Heart right ventricle (tissue), 16 donors: ENCODE measurements at regions not wholly inside any gene's neighbourhood (a gene's known extent, or its start where the extent isn't known, plus 50 kb on each side); places are given as distances from the start of the nearest gene placed in this dataset.

ENCODE experiments used
- ATAC-seq, 8 donors: fragments of 200-7000 bp; cut with Tn5 transposase; one replicate each; pipeline ENCODE4 v1.9.1; 2020; ENCODE audit warnings: mild to moderate bottlenecking in 8 of 8, moderate library complexity in 8 of 8, moderate number of reproducible peaks in 1 of 8
- DNase-seq, 2 donors: peaks; one replicate each; pipeline ENCODE4 v3.0.0-alpha.2; 2020
- H3K27ac ChIP-seq, 10 donors: fragments of 200-600 bp; sonication (generic) in 2 of 10; one replicate each; pipeline versions ENCODE4 v1.5.0 to v1.8.0; 2020 to 2022; ENCODE audit warnings: mild to moderate bottlenecking in 3 of 10
- H3K27me3 ChIP-seq, 7 donors: fragments of 200-600 bp; one replicate each; pipeline ENCODE4 v1.8.0; 2021 to 2022; ENCODE audit warnings: mild to moderate bottlenecking in 2 of 7
- H3K36me3 ChIP-seq, 9 donors: fragments of 200-600 bp; sonication (generic) in 1 of 9; one replicate each; pipeline versions ENCODE4 v1.5.0 to v1.8.0; 2020 to 2022; ENCODE audit warnings: mild to moderate bottlenecking in 2 of 9
- H3K4me1 ChIP-seq, 9 donors: fragments of 200-600 bp; sonication (generic) in 1 of 9; one replicate each; pipeline versions ENCODE4 v1.5.0 to v1.8.0; 2020 to 2022; ENCODE audit warnings: mild to moderate bottlenecking in 4 of 9
- H3K4me3 ChIP-seq, 10 donors: fragments of 200-600 bp; sonication (generic) in 2 of 10; one replicate each; pipeline versions ENCODE4 v1.5.0 to v1.8.0; 2020 to 2022; ENCODE audit warnings: mild to moderate bottlenecking in 7 of 10, moderate library complexity in 2 of 10
- H3K9me3 ChIP-seq, 11 donors: fragments of 200-600 bp in 10 of 11; sonication (generic) in 2 of 11; one replicate each; pipeline versions ENCODE4 v1.5.0 to v1.8.0; 2013 to 2022; ENCODE audit warnings: mild to moderate bottlenecking in 2 of 11, control low read depth in 1 of 11, moderate library complexity in 1 of 11
- CTCF ChIP-seq, 9 donors: fragments of 200-600 bp; sonication (generic) in 2 of 9; IDR thresholded peaks; one replicate each; pipeline versions ENCODE4 v1.5.0 to v1.8.0; 2021 to 2022; ENCODE audit warnings: antibody characterized with exemption in 9 of 9, mild to moderate bottlenecking in 5 of 9, moderate library complexity in 1 of 9
- WGBS, 2 donors: extraction: QIAGEN DNeasy Blood & Tissue Kit; methylation state at CpG; one replicate each; pipeline ENCODE4 v1.1.7; 2013; ENCODE audit warnings: inconsistent platforms in 1 of 2; 5-methylcytosine and 5-hydroxymethylcytosine counted together
- intact Hi-C, 10 donors: fragments of 100-400 bp; cut with DNase I; formaldehyde crosslinking; loops; one replicate each; pipeline versions ENCODE4 v1.11.1 to v1.14.2; 2022
- donor health status: Arrhythmogenic right ventricular cardiomyopathy.
- donor health status: ischemic (EF 13 %, LVEDD 7.1; RV severe dilation, severe dysfunction).
- donor health status: healthy with polysubstance abuse.
- donor health status: DM: no; HTN: yes; CAD: no.
- donor health status: DM: no; HTN: no; CAD: no.
- donor health status: ischemic (EF 25% LVEDD 6.9; RV normal size, moderate dysfunction).
- donor health status: ischemic (EF 25% LVEDD 5.7; RV mildly dilated, moderate dysfunction).
- donor health status: healthy.
- donor health status: DM: yes; HTN: yes; CAD: no.
- donor health status: Ischemic cardiomyopathy.
- donor health status: ischemic (EF 35%, LVEDD 5.7; RV mildly dilated, moderate dysfunction).
- donor health status: nonischemic (EF 11% LVEDD 7.7; RV severe dilation, severe dysfunction).
- donor health status: DM: yes; HTN: yes; CAD: no.
- donor health status: PGD.
- donor health status: ischemic (EF 29% LVEDD 5.4; RV normal size, mild dysfunction).
- donor health status: nonischemic (EF 23%, LVEDD 6.1; RV moderate dilation, normal function).

- H3K27me3 ChIP-seq: peaks cover 0 to 15% (median 9%) of the 10 kb centered on the region in 7 donors
- no peak overlapping the region for H3K27ac ChIP-seq
- TF ChIP-seq CTCF (IDR thresholded peaks at IDR 0.05): no peak
- no peaks in the 10 kb centered on the region for H3K36me3 ChIP-seq
- H3K4me3 ChIP-seq: no peak overlapping the region
- peaks cover 0 to 38% (median 8%) of the 10 kb centered on the region in 11 donors for H3K9me3 ChIP-seq
- DNase-seq: no peak
- intact Hi-C loops: loop anchor here in 3 of 10 donors (10.0 kb wide), 1 partner anchor 605 kb away; no protein-coding TSS in a partner anchor
- no peak for ATAC-seq
- 62 to 63% methylated on average over 7 of the region's 7 CpGs for WGBS, 2 donors
- H3K4me1 ChIP-seq: no peaks in the 10 kb centered on the region
Observed at GRCh38 chr19:13579388-13580060, 73.2 kb upstream of the CACNA1A start.

DNA sequence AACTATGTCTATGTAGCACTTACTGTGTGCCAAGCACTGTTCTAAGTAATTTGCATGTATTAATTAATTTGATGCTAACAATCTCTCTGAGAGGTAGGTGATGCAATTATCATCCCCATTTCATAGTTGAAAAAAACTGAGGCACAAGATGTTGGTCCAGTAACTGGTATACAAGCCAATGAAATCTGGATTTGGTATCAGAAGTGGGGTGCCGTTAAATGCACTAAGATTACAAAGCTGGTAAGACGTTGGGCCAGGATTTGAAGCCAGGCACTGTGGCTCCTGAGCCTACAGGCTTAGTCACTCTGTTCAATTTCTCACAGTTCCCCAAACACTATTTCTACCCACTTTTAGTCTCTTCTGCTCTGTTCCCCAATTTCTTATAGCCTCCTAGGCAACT is 70.4 kb upstream of the CACNA1A start:
- H3K9me3 ChIP-seq: peaks cover 0 to 38% (median 8%) of the 10 kb centered on the region in 11 donors
- ATAC-seq (no peak), DNase-seq (no peak)
- intact Hi-C loops: no loop called here
- H3K36me3 ChIP-seq: no peaks in the 10 kb centered on the region
- H3K27me3 ChIP-seq: peaks cover 0 to 35% (median 14%) of the 10 kb centered on the region in 7 donors
- H3K4me3 ChIP-seq: no peak overlapping the region
- no peaks in the 10 kb centered on the region for H3K4me1 ChIP-seq
- TF ChIP-seq CTCF (IDR thresholded peaks at IDR 0.05): no peak
- WGBS, 2 donors: 86 to 93% methylated on average over 2 of the region's 2 CpGs
- H3K27ac ChIP-seq: no peak overlapping the region

- intact Hi-C loops: no loop called here
- H3K4me1 ChIP-seq: no peaks in the 10 kb centered on the region
- peak in 4 of 9 donors; percentile 12 to 25 (median 17) for TF ChIP-seq CTCF (IDR thresholded peaks at IDR 0.05)
- DNase-seq: no peak
- H3K9me3 ChIP-seq: peaks cover 0 to 38% (median 8%) of the 10 kb centered on the region in 11 donors
- no peaks in the 10 kb centered on the region for H3K36me3 ChIP-seq
- no peak for ATAC-seq
- H3K27me3 ChIP-seq: peaks cover 0 to 35% (median 14%) of the 10 kb centered on the region in 7 donors
- no peak overlapping the region for H3K4me3 ChIP-seq
- no peak overlapping the region for H3K27ac ChIP-seq
- WGBS, 2 donors: 36 to 50% methylated on average over 11 of the region's 11 CpGs
Observed at GRCh38 chr19:13574933-13575332, 68.7 kb upstream of the CACNA1A start.

DNA sequence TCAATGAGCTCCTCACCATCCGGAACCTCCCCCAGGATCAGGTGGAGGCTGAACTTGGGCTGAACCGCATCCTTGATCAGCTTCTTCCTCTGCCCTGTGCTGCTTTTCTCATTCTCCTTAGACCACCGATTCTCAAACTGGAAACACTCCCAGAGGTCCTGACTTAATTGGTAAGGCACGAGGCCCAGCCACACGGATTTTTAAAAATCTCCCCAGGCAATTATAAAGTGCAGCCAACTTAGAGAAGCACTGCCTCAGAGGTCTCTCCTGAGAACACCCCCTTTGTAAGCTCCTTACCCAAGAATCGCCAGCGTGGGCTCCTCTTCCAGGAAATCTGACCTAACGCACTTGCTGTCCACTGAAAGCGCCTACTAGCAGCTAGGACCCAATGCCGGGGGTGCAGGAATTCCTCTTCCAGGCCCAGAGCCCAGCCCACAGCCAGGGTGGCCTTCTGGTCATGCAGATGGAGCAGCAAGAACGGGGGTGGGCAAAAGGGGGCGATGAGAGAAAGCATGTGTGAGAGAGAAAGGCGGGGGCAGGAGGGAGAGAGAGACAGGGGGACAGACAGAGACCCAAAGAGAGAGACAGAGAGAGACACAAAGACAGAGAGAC is 66.9 kb upstream of the CACNA1A start:
- DNase-seq (no peak), ATAC-seq (no peak)
- Histone ChIP-seq H3K27ac (no peak overlapping the region), H3K4me1 (no peaks in the 10 kb centered on the region), H3K27me3 (peaks cover 0 to 35% (median 21%) of the 10 kb centered on the region in 7 donors), H3K4me3 (no peak overlapping the region), H3K36me3 (no peaks in the 10 kb centered on the region), H3K9me3 (peaks cover 0 to 24% (median 8%) of the 10 kb centered on the region in 11 donors)
- no peak for TF ChIP-seq CTCF (IDR thresholded peaks at IDR 0.05)
- WGBS, 2 donors: 40 to 45% methylated on average over 13 of the region's 13 CpGs
- intact Hi-C loops: no loop called here
